ENCODE measurements at regions not wholly inside any gene's neighbourhood (a gene's known extent, or its start where the extent isn't known, plus 50 kb on each side); places are given as distances from the start of the nearest gene placed in this dataset.

DNA sequence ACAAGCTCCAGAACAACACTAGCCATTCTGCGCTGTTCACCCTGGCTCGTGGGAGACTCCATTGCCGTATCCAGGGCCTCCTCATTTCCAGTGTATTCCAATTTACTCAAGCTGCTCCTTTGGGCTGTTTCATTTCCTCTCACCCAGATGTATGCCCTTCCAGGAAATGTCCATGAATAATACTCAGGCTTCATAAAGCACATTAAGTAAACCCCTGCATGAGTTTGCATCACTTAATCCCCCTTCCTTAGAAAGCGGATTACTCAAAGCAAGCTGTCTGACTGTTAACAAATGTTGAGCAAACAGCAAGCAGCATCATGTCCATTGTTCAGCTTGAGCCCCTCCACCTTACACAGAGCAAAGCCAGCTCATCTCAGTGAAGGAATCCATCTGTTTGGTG, 403.6 kb upstream of the PBX1 start:
- TF ChIP-seq, protein P1, sequence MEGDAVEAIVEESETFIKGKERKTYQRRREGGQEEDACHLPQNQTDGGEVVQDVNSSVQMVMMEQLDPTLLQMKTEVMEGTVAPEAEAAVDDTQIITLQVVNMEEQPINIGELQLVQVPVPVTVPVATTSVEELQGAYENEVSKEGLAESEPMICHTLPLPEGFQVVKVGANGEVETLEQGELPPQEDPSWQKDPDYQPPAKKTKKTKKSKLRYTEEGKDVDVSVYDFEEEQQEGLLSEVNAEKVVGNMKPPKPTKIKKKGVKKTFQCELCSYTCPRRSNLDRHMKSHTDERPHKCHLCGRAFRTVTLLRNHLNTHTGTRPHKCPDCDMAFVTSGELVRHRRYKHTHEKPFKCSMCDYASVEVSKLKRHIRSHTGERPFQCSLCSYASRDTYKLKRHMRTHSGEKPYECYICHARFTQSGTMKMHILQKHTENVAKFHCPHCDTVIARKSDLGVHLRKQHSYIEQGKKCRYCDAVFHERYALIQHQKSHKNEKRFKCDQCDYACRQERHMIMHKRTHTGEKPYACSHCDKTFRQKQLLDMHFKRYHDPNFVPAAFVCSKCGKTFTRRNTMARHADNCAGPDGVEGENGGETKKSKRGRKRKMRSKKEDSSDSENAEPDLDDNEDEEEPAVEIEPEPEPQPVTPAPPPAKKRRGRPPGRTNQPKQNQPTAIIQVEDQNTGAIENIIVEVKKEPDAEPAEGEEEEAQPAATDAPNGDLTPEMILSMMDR (IDR thresholded peaks at IDR 0.05; ENCODE audit: poor library complexity, severe bottlenecking) = no peak
- no peak for TF ChIP-seq RAD21 (conservative IDR thresholded peaks at IDR 0.05)
- TF ChIP-seq POLR2AphosphoS5 (IDR thresholded peaks at IDR 0.05) = no peak
- TF ChIP-seq, protein P2, sequence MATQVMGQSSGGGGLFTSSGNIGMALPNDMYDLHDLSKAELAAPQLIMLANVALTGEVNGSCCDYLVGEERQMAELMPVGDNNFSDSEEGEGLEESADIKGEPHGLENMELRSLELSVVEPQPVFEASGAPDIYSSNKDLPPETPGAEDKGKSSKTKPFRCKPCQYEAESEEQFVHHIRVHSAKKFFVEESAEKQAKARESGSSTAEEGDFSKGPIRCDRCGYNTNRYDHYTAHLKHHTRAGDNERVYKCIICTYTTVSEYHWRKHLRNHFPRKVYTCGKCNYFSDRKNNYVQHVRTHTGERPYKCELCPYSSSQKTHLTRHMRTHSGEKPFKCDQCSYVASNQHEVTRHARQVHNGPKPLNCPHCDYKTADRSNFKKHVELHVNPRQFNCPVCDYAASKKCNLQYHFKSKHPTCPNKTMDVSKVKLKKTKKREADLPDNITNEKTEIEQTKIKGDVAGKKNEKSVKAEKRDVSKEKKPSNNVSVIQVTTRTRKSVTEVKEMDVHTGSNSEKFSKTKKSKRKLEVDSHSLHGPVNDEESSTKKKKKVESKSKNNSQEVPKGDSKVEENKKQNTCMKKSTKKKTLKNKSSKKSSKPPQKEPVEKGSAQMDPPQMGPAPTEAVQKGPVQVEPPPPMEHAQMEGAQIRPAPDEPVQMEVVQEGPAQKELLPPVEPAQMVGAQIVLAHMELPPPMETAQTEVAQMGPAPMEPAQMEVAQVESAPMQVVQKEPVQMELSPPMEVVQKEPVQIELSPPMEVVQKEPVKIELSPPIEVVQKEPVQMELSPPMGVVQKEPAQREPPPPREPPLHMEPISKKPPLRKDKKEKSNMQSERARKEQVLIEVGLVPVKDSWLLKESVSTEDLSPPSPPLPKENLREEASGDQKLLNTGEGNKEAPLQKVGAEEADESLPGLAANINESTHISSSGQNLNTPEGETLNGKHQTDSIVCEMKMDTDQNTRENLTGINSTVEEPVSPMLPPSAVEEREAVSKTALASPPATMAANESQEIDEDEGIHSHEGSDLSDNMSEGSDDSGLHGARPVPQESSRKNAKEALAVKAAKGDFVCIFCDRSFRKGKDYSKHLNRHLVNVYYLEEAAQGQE (IDR thresholded peaks at IDR 0.05; ENCODE audit: borderline replicate concordance) = no peak
- TF ChIP-seq EP300 (conservative IDR thresholded peaks at IDR 0.05; ENCODE audit: poor library complexity, severe bottlenecking) = no peak
- no peak for TF ChIP-seq EZH2 (IDR thresholded peaks at IDR 0.05; ENCODE audit: borderline replicate concordance, insufficient read depth, low read length, poor library complexity, severe bottlenecking)
- no peak for TF ChIP-seq TAF1 (IDR thresholded peaks at IDR 0.05; ENCODE audit: low read depth)
- TF ChIP-seq MXI1 (conservative IDR thresholded peaks at IDR 0.05; ENCODE audit: poor library complexity, severe bottlenecking) = no peak
- TF ChIP-seq SMC3 (conservative IDR thresholded peaks at IDR 0.05; ENCODE audit: poor library complexity) = no peak

Measured in neural cell (in vitro differentiated cells).